Liver (tissue), 3 donors: ENCODE measurements at regions not wholly inside any gene's neighbourhood (a gene's known extent, or its start where the extent isn't known, plus 50 kb on each side); places are given as distances from the start of the nearest gene placed in this dataset.

ENCODE experiments used
- CTCF ChIP-seq: fragments of 150-350 bp; IDR thresholded peaks from 2 replicates; pipeline ENCODE4 v1.5.1; 2017; ENCODE audit warnings: improper control_type of control experiment, low read depth, low read length; ENCODE audit not compliant: missing input control
- GABPA ChIP-seq, 2 donors: IDR thresholded peaks in 1 of 2; conservative IDR thresholded peaks in 1 of 2; 2 replicates each; pipeline ENCODE4 v1.6.1; 2016; ENCODE audit warnings: antibody characterized with exemption in 2 of 2, mild to moderate bottlenecking in 1 of 2, moderate library complexity in 1 of 2
- JUND ChIP-seq, 2 donors: IDR thresholded peaks; 2 replicates each; pipeline ENCODE4 v1.6.1; 2016; ENCODE audit warnings: antibody characterized with exemption in 2 of 2
- RAD21 ChIP-seq, 2 donors: IDR thresholded peaks; 2 replicates each; pipeline ENCODE4 v1.6.1; 2016; ENCODE audit warnings: antibody characterized with exemption in 2 of 2, mild to moderate bottlenecking in 2 of 2
- REST ChIP-seq: IDR thresholded peaks from 2 replicates; pipeline ENCODE4 v1.6.1; 2016; ENCODE audit warnings: antibody characterized with exemption, mild to moderate bottlenecking
- donor health status: healthy.
- donor health status: healthy.

DNA sequence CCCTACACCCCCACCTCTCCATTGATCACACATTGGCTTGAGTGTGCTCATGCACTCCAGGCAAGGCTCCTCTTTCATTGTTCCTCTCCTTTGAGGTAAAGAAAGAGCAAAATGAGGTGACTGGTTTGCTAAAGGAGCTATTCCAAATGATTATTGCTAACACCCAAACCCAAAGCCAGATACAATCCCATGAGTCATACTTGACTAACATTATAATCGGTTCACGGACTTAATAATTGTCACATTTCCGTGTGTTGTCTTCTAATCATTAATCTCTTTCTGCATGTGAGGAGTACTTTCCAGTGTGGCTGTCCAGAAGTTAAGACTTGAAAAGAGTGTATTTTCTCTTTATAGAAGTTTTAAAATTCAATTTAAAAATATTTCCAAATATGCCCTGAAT, 174.3 kb upstream of the SFRP2 start:
- TF ChIP-seq REST (no peak), JUND (IDR thresholded peaks at IDR 0.05) (no peak), CTCF (no peak), RAD21 (IDR thresholded peaks at IDR 0.05) (no peak), GABPA (IDR thresholded peaks at IDR 0.05 in 1 of 2, conservative IDR thresholded peaks at IDR 0.05 in 1 of 2) (no peak)
